B cell (primary cell): ENCODE measurements at regions not wholly inside any gene's neighbourhood (a gene's known extent, or its start where the extent isn't known, plus 50 kb on each side); places are given as distances from the start of the nearest gene placed in this dataset.

Source experiments
- ATAC-seq: fragments of 200-7000 bp; cut with Tn5 transposase; one replicate; pipeline ENCODE4 v1.10.0; 2021; ENCODE audit warnings: low read depth, mild to moderate bottlenecking, moderate number of reproducible peaks, moderate library complexity
- CTCF ChIA-PET: fragments of 350-600 bp; sonication (Branson Sonifier 250); formaldehyde crosslinking; loops from one replicate; lab custom pipeline; 2021; ENCODE audit warnings: antibody characterized with exemption, inconsistent platforms; lab: Charles Lee
- POLR2A ChIA-PET: fragments of 350-600 bp; sonication (Branson Sonifier 250); formaldehyde crosslinking; loops from one replicate; lab custom pipeline; 2021; ENCODE audit warnings: antibody characterized with exemption; lab: Charles Lee
- DNase-seq: peaks from one replicate; pipeline ENCODE4 v3.0.0; 2013
- H2AFZ ChIP-seq: 2 replicates; pipeline ENCODE4 v1.6.1; 2012; ENCODE audit warnings: mild to moderate bottlenecking, low read depth, low read length; ENCODE audit not compliant: insufficient read depth, poor library complexity, severe bottlenecking
- H3K27ac ChIP-seq, 2 donors: 1 replicate in 1 of 2; 2 replicates in 1 of 2; pipeline ENCODE4 v1.5.1; 2012 to 2013; ENCODE audit warnings: low read length in 2 of 2, mild to moderate bottlenecking in 2 of 2, moderate library complexity in 1 of 2
- H3K27me3 ChIP-seq, 4 experiments: fragments of 200-600 bp in 1 of 4; sonication (generic) in 1 of 4; replicated peaks in 1 of 4; 1 replicate in 2 of 4; 2 replicates in 2 of 4; pipeline versions ENCODE4 v1.6.1 to v1.7.0; 2013 to 2016; ENCODE audit warnings: low read length in 3 of 4, mild to moderate bottlenecking in 2 of 4, mixed read lengths in 1 of 4, moderate library complexity in 1 of 4; ENCODE audit not compliant: insufficient read depth in 4 of 4, control insufficient read depth in 3 of 4; ENCODE audit errors: control extremely low read depth in 1 of 4
- H3K36me3 ChIP-seq, 2 experiments: replicated peaks in 1 of 2; 1 replicate in 1 of 2; 2 replicates in 1 of 2; pipeline versions ENCODE4 v1.6.1 to v1.7.1; 2013; ENCODE audit warnings: low read length in 1 of 2; ENCODE audit not compliant: insufficient read depth in 2 of 2, control insufficient read depth in 1 of 2; ENCODE audit errors: control extremely low read depth in 1 of 2, extremely low read depth in 1 of 2
- H3K4me1 ChIP-seq, 2 donors: fragments of 200-600 bp in 1 of 2; sonication (generic) in 1 of 2; 1 replicate in 1 of 2; 2 replicates in 1 of 2; pipeline versions ENCODE4 v1.5.1 to v1.6.1; 2013 to 2017; ENCODE audit warnings: low read length in 2 of 2; ENCODE audit not compliant: control insufficient read depth in 2 of 2, insufficient read depth in 2 of 2
- H3K4me2 ChIP-seq: replicated peaks from 2 replicates; pipeline ENCODE3; 2012; ENCODE audit warnings: mild to moderate bottlenecking, low read depth, low read length; ENCODE audit not compliant: poor library complexity, severe bottlenecking
- H3K4me3 ChIP-seq, 5 experiments: fragments of 200-600 bp in 1 of 5; sonication (generic) in 1 of 5; 1 replicate in 3 of 5; 2 replicates in 2 of 5; pipeline versions ENCODE4 v1.5.1 to v1.7.0; 2011 to 2016; ENCODE audit warnings: low read length in 4 of 5, mild to moderate bottlenecking in 4 of 5, low read depth in 2 of 5, control low read depth in 1 of 5, moderate library complexity in 1 of 5; ENCODE audit not compliant: insufficient read depth in 1 of 5; ENCODE audit errors: control extremely low read depth in 1 of 5, extremely low read depth in 1 of 5
- H3K79me2 ChIP-seq: fragments of 200-600 bp; sonication (generic); one replicate; pipeline ENCODE4 v1.6.0; 2016; ENCODE audit warnings: low read length; ENCODE audit not compliant: control insufficient read depth, insufficient read depth
- H3K9ac ChIP-seq: fragments of 200-600 bp; sonication (generic); 2 replicates; pipeline ENCODE4 v1.6.1; 2017; ENCODE audit warnings: mild to moderate bottlenecking, low read length, moderate library complexity
- H3K9me3 ChIP-seq, 3 donors: one replicate each; pipeline versions ENCODE4 v1.6.1 to v1.7.1; 2013; ENCODE audit warnings: low read length in 2 of 3; ENCODE audit not compliant: control insufficient read depth in 2 of 3, insufficient read depth in 1 of 3; ENCODE audit errors: control extremely low read depth in 1 of 3
- H4K20me1 ChIP-seq: 2 replicates; pipeline ENCODE4 v1.6.0; 2012; ENCODE audit warnings: mild to moderate bottlenecking, low read length; ENCODE audit not compliant: insufficient read depth, control insufficient read depth, poor library complexity, severe bottlenecking
- H3K27ac Mint-ChIP-seq: one replicate; pipeline ENCODE4 v1.8.0; 2021; ENCODE audit warnings: mixed read lengths
- H3K27me3 Mint-ChIP-seq: one replicate; pipeline ENCODE4 v1.8.0; 2021; ENCODE audit warnings: mixed read lengths
- H3K4me1 Mint-ChIP-seq: one replicate; pipeline ENCODE4 v1.8.0; 2021; ENCODE audit warnings: mixed read lengths
- H3K4me3 Mint-ChIP-seq: one replicate; pipeline ENCODE4 v1.8.0; 2021; ENCODE audit warnings: mixed read lengths
- H3K9me3 Mint-ChIP-seq: one replicate; pipeline ENCODE4 v1.8.0; 2022; ENCODE audit warnings: mixed read lengths; ENCODE audit not compliant: insufficient read depth
- EZH2 ChIP-seq: IDR thresholded peaks from 2 replicates; pipeline ENCODE4 v1.6.1; 2012; ENCODE audit warnings: borderline replicate concordance, low read depth, mild to moderate bottlenecking, moderate library complexity, low read length; ENCODE audit not compliant: insufficient read depth, poor library complexity, severe bottlenecking
- WGBS: methylation state at CpG from one replicate; pipeline ENCODE4 v1.1.5; 2013; ENCODE audit warnings: missing lambda C conversion rate; ENCODE audit not compliant: insufficient coverage; 5-methylcytosine and 5-hydroxymethylcytosine counted together
- intact Hi-C: fragments of 100-400 bp; cut with micrococcal nuclease; formaldehyde crosslinking; loops from one replicate; pipeline ENCODE4 v1.10.0; 2022
- TF ChIP-seq, protein P1 (sequence below): fragments of 200-600 bp; IDR thresholded peaks from one replicate; pipeline ENCODE4 v1.8.0; 2022; ENCODE audit warnings: antibody characterized with exemption, mild to moderate bottlenecking

DNA sequence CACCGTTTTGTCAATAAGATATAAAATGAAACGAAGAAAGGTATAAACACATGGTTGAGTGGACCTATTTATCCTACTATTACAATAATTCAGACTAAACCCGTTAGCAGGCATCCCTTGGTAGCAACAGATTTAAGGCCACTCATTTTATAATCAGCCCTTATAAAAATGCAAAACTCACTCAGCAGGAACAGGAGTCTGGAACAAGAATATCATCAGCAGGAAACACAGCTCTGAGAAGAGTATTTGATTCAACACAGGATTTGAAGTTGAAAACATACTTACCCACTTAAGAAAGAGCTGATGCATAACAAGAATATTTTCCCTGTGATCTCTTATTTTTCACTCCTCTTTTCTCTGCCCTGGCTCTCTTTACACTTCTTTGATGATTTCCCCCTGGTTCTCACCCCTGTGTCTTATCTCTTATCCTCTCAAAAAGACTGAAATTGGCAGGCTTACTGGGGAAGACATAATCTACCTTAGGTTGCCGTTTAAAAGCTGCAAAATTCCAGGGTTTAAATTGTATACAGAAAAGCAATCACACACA, 1722.7 kb downstream of the SLITRK5 start:
- POLR2A ChIA-PET = no interaction called here
- no peak overlapping the region for H2AFZ ChIP-seq
- H3K4me3 Mint-ChIP-seq = no peak overlapping the region

DNA sequence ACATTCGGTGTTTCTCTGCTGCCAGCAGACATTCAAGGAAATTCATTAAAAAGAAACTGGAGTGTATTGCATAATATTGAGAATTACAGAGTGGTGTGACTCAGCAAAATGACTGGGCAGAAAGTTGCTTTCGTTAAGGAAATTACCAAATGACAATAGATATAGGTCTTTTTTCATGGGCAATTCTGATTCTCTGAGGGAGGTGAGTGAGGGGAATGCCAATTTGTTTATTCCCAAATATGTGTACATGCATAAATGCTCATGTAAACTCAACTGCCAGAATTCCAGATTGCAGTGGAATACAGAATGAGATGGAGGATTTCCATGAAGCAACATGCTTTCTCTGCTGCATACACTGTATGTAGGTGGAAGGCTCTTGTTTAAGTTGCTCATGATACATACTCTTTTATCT, 1730.1 kb downstream of the SLITRK5 start:
- intact Hi-C loops = no loop called here
- no peak for DNase-seq
- Histone ChIP-seq H3K27ac (no peak overlapping the region), H3K36me3 (no peaks in the 10 kb centered on the region), H3K27me3 (no peaks in the 10 kb centered on the region), H3K79me2 (no peaks in the 10 kb centered on the region), H4K20me1 (no peaks in the 10 kb centered on the region), H3K4me1 (no peaks in the 10 kb centered on the region), H2AFZ (no peak overlapping the region), H3K4me2 (no peak overlapping the region), H3K9me3 (no peaks in the 10 kb centered on the region), H3K9ac (no peak overlapping the region), H3K4me3 (no peak overlapping the region)
- WGBS = 0% methylated on average over 1 of the region's 2 CpGs
- TF ChIP-seq EZH2 = no peak
- TF ChIP-seq, protein P1, sequence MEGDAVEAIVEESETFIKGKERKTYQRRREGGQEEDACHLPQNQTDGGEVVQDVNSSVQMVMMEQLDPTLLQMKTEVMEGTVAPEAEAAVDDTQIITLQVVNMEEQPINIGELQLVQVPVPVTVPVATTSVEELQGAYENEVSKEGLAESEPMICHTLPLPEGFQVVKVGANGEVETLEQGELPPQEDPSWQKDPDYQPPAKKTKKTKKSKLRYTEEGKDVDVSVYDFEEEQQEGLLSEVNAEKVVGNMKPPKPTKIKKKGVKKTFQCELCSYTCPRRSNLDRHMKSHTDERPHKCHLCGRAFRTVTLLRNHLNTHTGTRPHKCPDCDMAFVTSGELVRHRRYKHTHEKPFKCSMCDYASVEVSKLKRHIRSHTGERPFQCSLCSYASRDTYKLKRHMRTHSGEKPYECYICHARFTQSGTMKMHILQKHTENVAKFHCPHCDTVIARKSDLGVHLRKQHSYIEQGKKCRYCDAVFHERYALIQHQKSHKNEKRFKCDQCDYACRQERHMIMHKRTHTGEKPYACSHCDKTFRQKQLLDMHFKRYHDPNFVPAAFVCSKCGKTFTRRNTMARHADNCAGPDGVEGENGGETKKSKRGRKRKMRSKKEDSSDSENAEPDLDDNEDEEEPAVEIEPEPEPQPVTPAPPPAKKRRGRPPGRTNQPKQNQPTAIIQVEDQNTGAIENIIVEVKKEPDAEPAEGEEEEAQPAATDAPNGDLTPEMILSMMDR = no peak
- no peak for ATAC-seq
- ChIA-PET POLR2A (no interaction called here), CTCF (no interaction called here)
- H3K4me3 Mint-ChIP-seq = no peak overlapping the region
- H3K27ac Mint-ChIP-seq = no peak overlapping the region
- no peaks in the 10 kb centered on the region for H3K27me3 Mint-ChIP-seq
- H3K4me1 Mint-ChIP-seq = no peaks in the 10 kb centered on the region
- H3K9me3 Mint-ChIP-seq = peaks cover 4% of the 10 kb centered on the region

More for the DNA sequence above, 1722.7 kb downstream of the SLITRK5 start:
- no peaks in the 10 kb centered on the region for H3K4me1 ChIP-seq
- H3K4me2 ChIP-seq = no peak overlapping the region
- no peaks in the 10 kb centered on the region for H4K20me1 ChIP-seq
- H3K27me3 Mint-ChIP-seq = no peaks in the 10 kb centered on the region
- ATAC-seq (no peak), DNase-seq (no peak)
- H3K9me3 Mint-ChIP-seq = peaks cover 6% of the 10 kb centered on the region
- TF ChIP-seq, protein P1 = no peak
- no peak for TF ChIP-seq EZH2
- H3K9ac ChIP-seq = no peak overlapping the region
- H3K9me3 ChIP-seq = peaks cover 0 to 4% (median 0%) of the 10 kb centered on the region in 3 donors
- H3K27ac Mint-ChIP-seq = no peak overlapping the region
- WGBS = 80% methylated on average over 2 of the region's 4 CpGs
- H3K27me3 ChIP-seq = no peaks in the 10 kb centered on the region
- intact Hi-C loops = no loop called here
- CTCF ChIA-PET = no interaction called here
- no peaks in the 10 kb centered on the region for H3K79me2 ChIP-seq
- H3K4me3 ChIP-seq = no peak overlapping the region
- no peak overlapping the region for H3K27ac ChIP-seq
- H3K4me1 Mint-ChIP-seq = no peaks in the 10 kb centered on the region
- H3K36me3 ChIP-seq = no peaks in the 10 kb centered on the region
